DND-41 (cell line): ENCODE measurements at regions not wholly inside any gene's neighbourhood (a gene's known extent, or its start where the extent isn't known, plus 50 kb on each side); places are given as distances from the start of the nearest gene placed in this dataset.
"Not testable (repeated sequence)": the region's sequence is repeated elsewhere in the genome, so short reads cannot be mapped to it uniquely, and the experiment has no call there.

Experiments
- ATAC-seq: fragments of 200-7000 bp; cut with Tn5 transposase; 3 replicates; pipeline ENCODE4 v1.9.1; 2021; ENCODE audit warnings: low read depth; ENCODE audit not compliant: insufficient read depth
- DNase-seq: peaks from one replicate; pipeline ENCODE4 v3.0.0-alpha.2; 2020
- H2AFZ ChIP-seq: 2 replicates; pipeline ENCODE4 v1.6.0; 2012; ENCODE audit warnings: low read depth, low read length
- H3K27ac ChIP-seq: 2 replicates; pipeline ENCODE4 v1.5.1; 2012; ENCODE audit warnings: low read length, inconsistent platforms
- H3K27me3 ChIP-seq: fragments of 200-600 bp; sonication (generic); 2 replicates; pipeline ENCODE4 v1.6.0; 2012; ENCODE audit warnings: low read length, mild to moderate bottlenecking, inconsistent platforms; ENCODE audit not compliant: insufficient read depth, poor library complexity
- H3K36me3 ChIP-seq: 2 replicates; pipeline ENCODE4 v1.5.1; 2012; ENCODE audit warnings: low read length, inconsistent platforms; ENCODE audit not compliant: insufficient read depth
- H3K4me1 ChIP-seq: 2 replicates; pipeline ENCODE4 v1.5.1; 2012; ENCODE audit warnings: mild to moderate bottlenecking, low read length; ENCODE audit not compliant: insufficient read depth
- H3K4me2 ChIP-seq: 2 replicates; pipeline ENCODE4 v1.6.0; 2012; ENCODE audit warnings: mild to moderate bottlenecking, moderate library complexity, low read length, inconsistent platforms; ENCODE audit not compliant: insufficient read depth
- H3K4me3 ChIP-seq, 2 experiments: fragments of 200-600 bp in 1 of 2; shearing (Covaris generic) in 1 of 2; 2 replicates each; pipeline ENCODE4 v1.5.1; 2012 to 2016; ENCODE audit warnings: inconsistent platforms in 2 of 2, low read length in 2 of 2, mild to moderate bottlenecking in 2 of 2, low read depth in 1 of 2, moderate library complexity in 1 of 2
- H3K79me2 ChIP-seq: 2 replicates; pipeline ENCODE4 v1.6.0; 2012; ENCODE audit warnings: low read length, inconsistent platforms; ENCODE audit not compliant: insufficient read depth
- H3K9ac ChIP-seq: 2 replicates; pipeline ENCODE4 v1.6.0; 2012; ENCODE audit warnings: low read depth, mild to moderate bottlenecking, inconsistent platforms, low read length, moderate library complexity
- H3K9me3 ChIP-seq: 2 replicates; pipeline ENCODE4 v1.5.1; 2012; ENCODE audit warnings: low read length, moderate library complexity, mild to moderate bottlenecking, inconsistent platforms; ENCODE audit not compliant: insufficient read depth, severe bottlenecking
- H4K20me1 ChIP-seq: 2 replicates; pipeline ENCODE4 v1.6.0; 2012; ENCODE audit warnings: low read length; ENCODE audit not compliant: insufficient read depth
- CTCF ChIP-seq: IDR thresholded peaks from 2 replicates; pipeline ENCODE4 v1.5.1; 2012; ENCODE audit warnings: borderline replicate concordance, low read length, moderate library complexity, mild to moderate bottlenecking; ENCODE audit not compliant: poor library complexity, severe bottlenecking; ENCODE audit errors: extremely low read depth
- EZH2 ChIP-seq: IDR thresholded peaks from 3 replicates; pipeline ENCODE4 v1.6.1; 2012; ENCODE audit warnings: borderline replicate concordance, low read depth, mild to moderate bottlenecking, moderate library complexity, low read length, inconsistent platforms; ENCODE audit not compliant: severe bottlenecking

- no peaks in the 10 kb centered on the region for H3K4me1 ChIP-seq
- H3K27me3 ChIP-seq = peaks cover 2% of the 10 kb centered on the region
- no peak overlapping the region for H2AFZ ChIP-seq
- H4K20me1 ChIP-seq = no peaks in the 10 kb centered on the region
- H3K9ac ChIP-seq = no peak overlapping the region
- no peak overlapping the region for H3K27ac ChIP-seq
- ATAC-seq (no peak), DNase-seq (no peak)
- no peaks in the 10 kb centered on the region for H3K9me3 ChIP-seq
- H3K79me2 ChIP-seq = no peaks in the 10 kb centered on the region
- H3K4me3 ChIP-seq = no peak overlapping the region
- no peaks in the 10 kb centered on the region for H3K36me3 ChIP-seq
- no peak overlapping the region for H3K4me2 ChIP-seq
- TF ChIP-seq EZH2 = no peak
- no peak for TF ChIP-seq CTCF
These were observed 166.5 kb upstream of the COPS8 start for GRCh38 chr2:236919209-236919608.

GRCh38 chr2:236919801-236920379, 165.8 kb upstream of the COPS8 start:
- H3K9me3 ChIP-seq, DNase-seq, H3K27me3 ChIP-seq, ATAC-seq, H3K4me1 ChIP-seq, H3K36me3 ChIP-seq, H3K9ac ChIP-seq, H3K27ac ChIP-seq, H4K20me1 ChIP-seq, H2AFZ ChIP-seq, H3K4me2 ChIP-seq, H3K79me2 ChIP-seq, H3K4me3 ChIP-seq: not testable (repeated sequence)

- no peak overlapping the region for H3K27ac ChIP-seq
- ATAC-seq = no peak
- H3K36me3 ChIP-seq = no peaks in the 10 kb centered on the region
- H3K9me3 ChIP-seq = no peaks in the 10 kb centered on the region
- H3K4me2 ChIP-seq = no peak overlapping the region
- no peaks in the 10 kb centered on the region for H3K79me2 ChIP-seq
- H2AFZ ChIP-seq = no peak overlapping the region
- no peak for DNase-seq
- no peak for TF ChIP-seq EZH2
- no peak for TF ChIP-seq CTCF
- no peaks in the 10 kb centered on the region for H4K20me1 ChIP-seq
- no peak overlapping the region for H3K4me3 ChIP-seq
- no peak overlapping the region for H3K9ac ChIP-seq
- peaks cover 5% of the 10 kb centered on the region for H3K27me3 ChIP-seq
- H3K4me1 ChIP-seq = no peaks in the 10 kb centered on the region
These were observed 163.6 kb upstream of the COPS8 start for GRCh38 chr2:236922061-236922460.

- no peaks in the 10 kb centered on the region for H3K9me3 ChIP-seq
- no peak overlapping the region for H3K9ac ChIP-seq
- H2AFZ ChIP-seq = peak overlapping the region; percentile 28
- H3K27me3 ChIP-seq = peaks cover 5% of the 10 kb centered on the region
- H3K4me2 ChIP-seq = peak overlapping the region; percentile 49; the same call in 1 of the 2 replicates
- no peaks in the 10 kb centered on the region for H4K20me1 ChIP-seq
- 0 out of 4 replicates have a peak overlapping the region, but pooled peaks of 1 of the 2 experiments have one; percentile 31 for H3K4me3 ChIP-seq
- no peak overlapping the region for H3K27ac ChIP-seq
- H3K36me3 ChIP-seq = no peaks in the 10 kb centered on the region
- DNase-seq (no peak), ATAC-seq (no peak)
- H3K4me1 ChIP-seq = no peaks in the 10 kb centered on the region
- no peak for TF ChIP-seq EZH2
- TF ChIP-seq CTCF = no peak
- H3K79me2 ChIP-seq = no peaks in the 10 kb centered on the region
These were observed 157.2 kb upstream of the COPS8 start for GRCh38 chr2:236928380-236929037.
